22Rv1 (cell line): ENCODE measurements at regions not wholly inside any gene's neighbourhood (a gene's known extent, or its start where the extent isn't known, plus 50 kb on each side); places are given as distances from the start of the nearest gene placed in this dataset.

Source experiments
- ZFX ChIP-seq: fragments of 450-650 bp; IDR thresholded peaks from 2 replicates; pipeline ENCODE4 v1.6.1; 2017; ENCODE audit warnings: antibody characterized with exemption, borderline replicate concordance
- TF ChIP-seq, protein P1 (sequence below): fragments of 450-650 bp; IDR thresholded peaks from 2 replicates; pipeline ENCODE4 v1.5.1; 2017; ENCODE audit warnings: mild to moderate bottlenecking

GRCh38 chr6:84905823-84906222, 141.4 kb upstream of the TBX18 start:
- TF ChIP-seq, protein P1, sequence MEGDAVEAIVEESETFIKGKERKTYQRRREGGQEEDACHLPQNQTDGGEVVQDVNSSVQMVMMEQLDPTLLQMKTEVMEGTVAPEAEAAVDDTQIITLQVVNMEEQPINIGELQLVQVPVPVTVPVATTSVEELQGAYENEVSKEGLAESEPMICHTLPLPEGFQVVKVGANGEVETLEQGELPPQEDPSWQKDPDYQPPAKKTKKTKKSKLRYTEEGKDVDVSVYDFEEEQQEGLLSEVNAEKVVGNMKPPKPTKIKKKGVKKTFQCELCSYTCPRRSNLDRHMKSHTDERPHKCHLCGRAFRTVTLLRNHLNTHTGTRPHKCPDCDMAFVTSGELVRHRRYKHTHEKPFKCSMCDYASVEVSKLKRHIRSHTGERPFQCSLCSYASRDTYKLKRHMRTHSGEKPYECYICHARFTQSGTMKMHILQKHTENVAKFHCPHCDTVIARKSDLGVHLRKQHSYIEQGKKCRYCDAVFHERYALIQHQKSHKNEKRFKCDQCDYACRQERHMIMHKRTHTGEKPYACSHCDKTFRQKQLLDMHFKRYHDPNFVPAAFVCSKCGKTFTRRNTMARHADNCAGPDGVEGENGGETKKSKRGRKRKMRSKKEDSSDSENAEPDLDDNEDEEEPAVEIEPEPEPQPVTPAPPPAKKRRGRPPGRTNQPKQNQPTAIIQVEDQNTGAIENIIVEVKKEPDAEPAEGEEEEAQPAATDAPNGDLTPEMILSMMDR = no peak
- TF ChIP-seq ZFX = no peak
